Liver (tissue), 8 donors: ENCODE measurements at regions not wholly inside any gene's neighbourhood (a gene's known extent, or its start where the extent isn't known, plus 50 kb on each side); places are given as distances from the start of the nearest gene placed in this dataset.

Experiments
- DNase-seq: peaks from one replicate; pipeline ENCODE4 v3.0.0-alpha.2; 2017; ENCODE audit warnings: low spot score
- H3K27ac ChIP-seq, 2 donors: one replicate each; pipeline ENCODE4 v1.7.0; 2013; ENCODE audit warnings: inconsistent platforms in 2 of 2, low read length in 2 of 2, control low read depth in 1 of 2, low read depth in 1 of 2, mild to moderate bottlenecking in 1 of 2
- H3K27me3 ChIP-seq, 4 donors: one replicate each; pipeline versions ENCODE4 v1.6.1 to v1.7.0; 2013; ENCODE audit warnings: low read length in 3 of 4, inconsistent platforms in 1 of 4, mild to moderate bottlenecking in 1 of 4, moderate library complexity in 1 of 4; ENCODE audit not compliant: control insufficient read depth in 4 of 4, insufficient read depth in 4 of 4
- H3K36me3 ChIP-seq, 4 donors: one replicate each; pipeline versions ENCODE4 v1.6.1 to v1.7.0; 2013; ENCODE audit warnings: low read length in 3 of 4, mild to moderate bottlenecking in 3 of 4, low read depth in 1 of 4, moderate library complexity in 1 of 4; ENCODE audit not compliant: control insufficient read depth in 4 of 4, insufficient read depth in 3 of 4
- H3K4me1 ChIP-seq, 4 donors: one replicate each; pipeline versions ENCODE4 v1.6.1 to v1.7.0; 2013; ENCODE audit warnings: low read length in 3 of 4, mild to moderate bottlenecking in 3 of 4, moderate library complexity in 1 of 4; ENCODE audit not compliant: control insufficient read depth in 4 of 4, insufficient read depth in 4 of 4
- H3K4me3 ChIP-seq, 3 donors: one replicate each; pipeline versions ENCODE4 v1.6.1 to v1.7.0; 2013; ENCODE audit warnings: low read length in 3 of 3, control low read depth in 1 of 3, low read depth in 1 of 3, mild to moderate bottlenecking in 1 of 3
- H3K9ac ChIP-seq, 2 donors: one replicate each; pipeline ENCODE4 v1.7.0; 2013; ENCODE audit warnings: low read length in 2 of 2, mild to moderate bottlenecking in 2 of 2, moderate library complexity in 2 of 2, control low read depth in 1 of 2, low read depth in 1 of 2
- H3K9me3 ChIP-seq, 4 donors: one replicate each; pipeline versions ENCODE4 v1.6.1 to v1.7.0; 2013; ENCODE audit warnings: low read length in 3 of 4; ENCODE audit not compliant: control insufficient read depth in 4 of 4
- CTCF ChIP-seq: fragments of 150-350 bp; IDR thresholded peaks from 2 replicates; pipeline ENCODE4 v1.5.1; 2017; ENCODE audit warnings: improper control_type of control experiment, low read depth, low read length; ENCODE audit not compliant: missing input control
- FOXA1 ChIP-seq: IDR thresholded peaks from 2 replicates; pipeline ENCODE4 v1.6.1; 2016; ENCODE audit warnings: antibody characterized with exemption
- FOXA2 ChIP-seq: IDR thresholded peaks from 2 replicates; pipeline ENCODE4 v1.6.1; 2016; ENCODE audit warnings: antibody characterized with exemption
- HNF4G ChIP-seq: IDR thresholded peaks from 2 replicates; pipeline ENCODE4 v1.6.1; 2016; ENCODE audit warnings: antibody characterized with exemption
- REST ChIP-seq: IDR thresholded peaks from 2 replicates; pipeline ENCODE4 v1.6.1; 2016; ENCODE audit warnings: antibody characterized with exemption, mild to moderate bottlenecking
- ZBTB33 ChIP-seq: IDR thresholded peaks from 2 replicates; pipeline ENCODE4 v1.6.1; 2016; ENCODE audit warnings: antibody characterized with exemption
- WGBS: extraction: QIAGEN DNeasy Blood & Tissue Kit; methylation state at CpG from one replicate; pipeline ENCODE4 v1.1.7; 2013; 5-methylcytosine and 5-hydroxymethylcytosine counted together
- donor health status: healthy.
- donor health status: healthy.
- donor health status: healthy.
- donor health status: healthy.
- donor health status: healthy.

- 55% methylated on average over 12 of the region's 12 CpGs for WGBS
These were observed 118.6 kb upstream of the IRX4 start for GRCh38 chr5:2001300-2001699.

More at GRCh38 chr5:2001300-2001699, 118.6 kb upstream of the IRX4 start:
- H3K9me3 ChIP-seq, result peaks cover 0 to 8% (median 2%) of the 10 kb centered on the region in 4 donors
- no peak overlapping the region for H3K27ac ChIP-seq
- TF ChIP-seq REST, result no peak
- no peak for TF ChIP-seq FOXA2
- TF ChIP-seq HNF4G, result no peak
- TF ChIP-seq CTCF, result no peak
- TF ChIP-seq FOXA1, result no peak
- no peak for TF ChIP-seq ZBTB33
- H3K4me1 ChIP-seq, result no peaks in the 10 kb centered on the region
- H3K9ac ChIP-seq, result no peak overlapping the region
- no peaks in the 10 kb centered on the region for H3K36me3 ChIP-seq
- H3K4me3 ChIP-seq, result no peak overlapping the region
- no peak for DNase-seq
- peaks cover 0 to 6% (median 1%) of the 10 kb centered on the region in 4 donors for H3K27me3 ChIP-seq
